NB4 (cell line): ENCODE measurements at regions not wholly inside any gene's neighbourhood (a gene's known extent, or its start where the extent isn't known, plus 50 kb on each side); places are given as distances from the start of the nearest gene placed in this dataset.
"Not testable (repeated sequence)": the region's sequence is repeated elsewhere in the genome, so short reads cannot be mapped to it uniquely, and the experiment has no call there.

ENCODE experiments used
- DNase-seq: peaks from one replicate; pipeline ENCODE4 v3.0.0; 2010; ENCODE audit warnings: low read depth
- H3K4me3 ChIP-seq: one replicate; pipeline ENCODE4 v1.5.1; 2011; ENCODE audit warnings: mild to moderate bottlenecking, low read depth, low read length, moderate library complexity
- CTCF ChIP-seq: IDR thresholded peaks from one replicate; pipeline ENCODE4 v1.5.1; 2012; ENCODE audit warnings: low read depth, low read length
- MAX ChIP-seq: IDR thresholded peaks from 2 replicates; pipeline ENCODE4 v1.6.1; 2011; ENCODE audit warnings: low read depth, low read length
- MYC ChIP-seq: IDR thresholded peaks from 2 replicates; pipeline ENCODE4 v1.6.1; 2011; ENCODE audit warnings: low read depth, low read length
- POLR2A ChIP-seq: IDR thresholded peaks from 2 replicates; pipeline ENCODE4 v1.6.1; 2011; ENCODE audit warnings: mild to moderate bottlenecking; ENCODE audit not compliant: insufficient read length; ENCODE audit errors: extremely low read depth

GRCh38 chr6:86147311-86147710 is 504.6 kb upstream of the SYNCRIP start:
- TF ChIP-seq POLR2A (no peak), CTCF (no peak), MAX (no peak), MYC (no peak)
- no peak for DNase-seq
- no peak overlapping the region for H3K4me3 ChIP-seq

- H3K4me3 ChIP-seq, DNase-seq: not testable (repeated sequence)
Observed at GRCh38 chr6:86146751-86147150, 504.1 kb upstream of the SYNCRIP start.

GRCh38 chr6:86142326-86142725 is 499.6 kb upstream of the SYNCRIP start:
- TF ChIP-seq MAX: no peak
- no peak for TF ChIP-seq MYC
- no peak for TF ChIP-seq CTCF
- TF ChIP-seq POLR2A: no peak
- no peak for DNase-seq
- no peak overlapping the region for H3K4me3 ChIP-seq

- TF ChIP-seq MYC: no peak
- no peak for TF ChIP-seq MAX
- TF ChIP-seq POLR2A: no peak
- no peak for TF ChIP-seq CTCF
- DNase-seq: no peak
- no peak overlapping the region for H3K4me3 ChIP-seq
Observed at GRCh38 chr6:86128130-86128814, 485.6 kb upstream of the SYNCRIP start.

GRCh38 chr6:86122086-86122485 is 479.4 kb upstream of the SYNCRIP start:
- TF ChIP-seq POLR2A (no peak), CTCF (no peak), MYC (no peak), MAX (no peak)
- no peak overlapping the region for H3K4me3 ChIP-seq
- no peak for DNase-seq

- TF ChIP-seq MAX (no peak), MYC (no peak), CTCF (no peak), POLR2A (no peak)
- H3K4me3 ChIP-seq: no peak overlapping the region
- DNase-seq: no peak
Observed at GRCh38 chr6:86118271-86118670, 475.6 kb upstream of the SYNCRIP start.
